Esophagus muscularis mucosa (tissue), 3 donors: ENCODE measurements at regions not wholly inside any gene's neighbourhood (a gene's known extent, or its start where the extent isn't known, plus 50 kb on each side); places are given as distances from the start of the nearest gene placed in this dataset.

Source experiments
- CTCF ChIP-seq, 3 experiments: fragments of 200-600 bp in 2 of 3; fragments of 450-650 bp in 1 of 3; sonication (generic) in 2 of 3; IDR thresholded peaks; one replicate each; pipeline ENCODE4 v1.5.1; 2017 to 2019; ENCODE audit warnings: antibody characterized with exemption in 3 of 3, mild to moderate bottlenecking in 2 of 3, moderate library complexity in 1 of 3
- POLR2A ChIP-seq: fragments of 450-650 bp; IDR thresholded peaks from one replicate; pipeline ENCODE4 v1.6.1; 2017; ENCODE audit warnings: antibody characterized with exemption, moderate library complexity, mild to moderate bottlenecking, low read depth

GRCh38 chr14:53766106-53766505, 190.5 kb downstream of the BMP4 start:
- no peak for TF ChIP-seq POLR2A
- TF ChIP-seq CTCF (IDR thresholded peaks at IDR 0.05), result no peak
